CD14-positive monocyte (primary cell): ENCODE measurements at regions not wholly inside any gene's neighbourhood (a gene's known extent, or its start where the extent isn't known, plus 50 kb on each side); places are given as distances from the start of the nearest gene placed in this dataset. TPM values are rescaled to one million over a fixed set of nuclear protein-coding genes. Genes with fewer than 3 reads are reported as not detected.

Experiments
- DNase-seq, 3 donors: peaks; one replicate each; pipeline ENCODE4 v3.0.0-alpha.2; 2011 to 2022
- H2AFZ ChIP-seq: 2 replicates; pipeline ENCODE4 v1.6.0; 2012; ENCODE audit warnings: mild to moderate bottlenecking, low read depth, low read length, inconsistent platforms; ENCODE audit not compliant: insufficient read depth, poor library complexity, severe bottlenecking
- H3K27ac ChIP-seq, 2 donors: 1 replicate in 1 of 2; 2 replicates in 1 of 2; pipeline ENCODE4 v1.5.1; 2012 to 2013; ENCODE audit warnings: low read length in 2 of 2, control low read depth in 1 of 2, inconsistent platforms in 1 of 2, low read depth in 1 of 2, mild to moderate bottlenecking in 1 of 2
- H3K27me3 ChIP-seq, 2 donors: one replicate each; pipeline versions ENCODE4 v1.6.0 to v1.6.1; 2011 to 2013; ENCODE audit warnings: low read length in 2 of 2; ENCODE audit not compliant: control insufficient read depth in 2 of 2, insufficient read depth in 2 of 2
- H3K36me3 ChIP-seq, 2 donors: replicated peaks in 1 of 2; 1 replicate in 1 of 2; 2 replicates in 1 of 2; pipeline versions ENCODE4 v1.5.1 to v1.6.1; 2012 to 2013; ENCODE audit warnings: low read length in 2 of 2, control low read depth in 1 of 2, inconsistent platforms in 1 of 2, mild to moderate bottlenecking in 1 of 2; ENCODE audit not compliant: insufficient read depth in 2 of 2, control insufficient read depth in 1 of 2
- H3K4me1 ChIP-seq, 2 donors: 1 replicate in 1 of 2; 2 replicates in 1 of 2; pipeline versions ENCODE4 v1.5.1 to v1.6.1; 2012 to 2013; ENCODE audit warnings: low read length in 2 of 2, control low read depth in 1 of 2, inconsistent platforms in 1 of 2, mild to moderate bottlenecking in 1 of 2, moderate library complexity in 1 of 2; ENCODE audit not compliant: insufficient read depth in 2 of 2, control insufficient read depth in 1 of 2
- H3K4me2 ChIP-seq: replicated peaks from 2 replicates; pipeline ENCODE3; 2012; ENCODE audit warnings: low read length, moderate library complexity, mild to moderate bottlenecking; ENCODE audit not compliant: poor library complexity, severe bottlenecking; ENCODE audit errors: extremely low read depth
- H3K4me3 ChIP-seq, 3 experiments: fragments of 200-600 bp in 1 of 3; sonication (generic) in 1 of 3; replicated peaks in 1 of 3; 1 replicate in 2 of 3; 2 replicates in 1 of 3; pipeline ENCODE4 v1.5.1; 2011 to 2013; ENCODE audit warnings: low read length in 3 of 3, mild to moderate bottlenecking in 3 of 3, control low read depth in 2 of 3, low read depth in 2 of 3, inconsistent platforms in 1 of 3, moderate library complexity in 1 of 3
- H3K79me2 ChIP-seq: 2 replicates; pipeline ENCODE4 v1.6.0; 2012; ENCODE audit warnings: mild to moderate bottlenecking, control low read depth, inconsistent platforms, low read length, moderate library complexity; ENCODE audit not compliant: insufficient read depth
- H3K9ac ChIP-seq: 2 replicates; pipeline ENCODE4 v1.6.0; 2017; ENCODE audit warnings: low read length, mild to moderate bottlenecking; ENCODE audit not compliant: insufficient read depth, poor library complexity, severe bottlenecking
- H3K9me3 ChIP-seq, 2 donors: replicated peaks in 1 of 2; 1 replicate in 1 of 2; 2 replicates in 1 of 2; pipeline versions ENCODE4 v1.5.1 to v1.6.1; 2012 to 2013; ENCODE audit warnings: low read length in 2 of 2, control low read depth in 1 of 2; ENCODE audit not compliant: control insufficient read depth in 1 of 2, insufficient read depth in 1 of 2
- H4K20me1 ChIP-seq: 2 replicates; pipeline ENCODE4 v1.6.0; 2012; ENCODE audit warnings: mild to moderate bottlenecking, low read length, control low read depth, moderate library complexity; ENCODE audit not compliant: insufficient read depth
- H3K27ac Mint-ChIP-seq, 7 donors: one replicate each; pipeline ENCODE4 v1.8.0; 2020; ENCODE audit warnings: mild to moderate bottlenecking in 7 of 7, mixed read lengths in 7 of 7, moderate library complexity in 6 of 7, inconsistent platforms in 2 of 7
- H3K27me3 Mint-ChIP-seq, 3 donors: one replicate each; pipeline ENCODE4 v1.8.0; 2021 to 2022; ENCODE audit warnings: low read depth in 3 of 3, mild to moderate bottlenecking in 3 of 3, mixed read lengths in 3 of 3, moderate library complexity in 3 of 3, inconsistent platforms in 1 of 3
- H3K36me3 Mint-ChIP-seq, 2 donors: one replicate each; pipeline ENCODE4 v1.8.0; 2020; ENCODE audit warnings: mixed read lengths in 2 of 2, inconsistent platforms in 1 of 2, mild to moderate bottlenecking in 1 of 2
- H3K4me1 Mint-ChIP-seq: one replicate; pipeline ENCODE4 v1.8.0; 2020; ENCODE audit warnings: mild to moderate bottlenecking, mixed read lengths
- H3K4me3 Mint-ChIP-seq, 2 donors: one replicate each; pipeline ENCODE4 v1.8.0; 2020; ENCODE audit warnings: mild to moderate bottlenecking in 2 of 2, mixed read lengths in 2 of 2, moderate library complexity in 1 of 2
- H3K9me3 Mint-ChIP-seq, 7 donors: one replicate each; pipeline ENCODE4 v1.8.0; 2020 to 2022; ENCODE audit warnings: mixed read lengths in 7 of 7, mild to moderate bottlenecking in 6 of 7, moderate library complexity in 6 of 7, inconsistent platforms in 2 of 7
- intact Hi-C, 2 donors: fragments of 100-400 bp; cut with micrococcal nuclease; formaldehyde crosslinking; loops; one replicate each; pipeline versions ENCODE4 v1.15.0 to v1.15.1; 2023
- small RNA-seq: library from RNA; depleted of rRNA; stranded (forward); fragments of <200 nt; gene quantifications from one replicate; pipeline ENCODE3, GENCODE V24; 2012; ENCODE audit warnings: low read depth; ENCODE audit not compliant: insufficient read length
- TF ChIP-seq, protein P1 (sequence below): fragments of 200-600 bp; IDR thresholded peaks from one replicate; pipeline ENCODE4 v1.8.0; 2022; ENCODE audit warnings: antibody characterized with exemption, mild to moderate bottlenecking

GRCh38 chr1:190046231-190046630, 431.4 kb downstream of the BRINP3 start:
- Histone ChIP-seq H3K79me2 (no peaks in the 10 kb centered on the region), H3K4me3 (no peak overlapping the region), H3K27me3 (no peaks in the 10 kb centered on the region), H2AFZ (no peak overlapping the region), H3K4me1 (no peaks in the 10 kb centered on the region), H4K20me1 (no peaks in the 10 kb centered on the region), H3K27ac (no peak overlapping the region), H3K36me3 (no peaks in the 10 kb centered on the region), H3K9me3 (no peaks in the 10 kb centered on the region), H3K4me2 (no peak overlapping the region), H3K9ac (no peak overlapping the region)
- no peak overlapping the region for H3K27ac Mint-ChIP-seq
- H3K4me3 Mint-ChIP-seq = no peak overlapping the region
- DNase-seq = no peak
- intact Hi-C loops = no loop called here
- peaks cover 0 to 6% (median 2%) of the 10 kb centered on the region in 7 donors for H3K9me3 Mint-ChIP-seq
- no peaks in the 10 kb centered on the region for H3K36me3 Mint-ChIP-seq
- H3K4me1 Mint-ChIP-seq = no peaks in the 10 kb centered on the region
- TF ChIP-seq, protein P1, sequence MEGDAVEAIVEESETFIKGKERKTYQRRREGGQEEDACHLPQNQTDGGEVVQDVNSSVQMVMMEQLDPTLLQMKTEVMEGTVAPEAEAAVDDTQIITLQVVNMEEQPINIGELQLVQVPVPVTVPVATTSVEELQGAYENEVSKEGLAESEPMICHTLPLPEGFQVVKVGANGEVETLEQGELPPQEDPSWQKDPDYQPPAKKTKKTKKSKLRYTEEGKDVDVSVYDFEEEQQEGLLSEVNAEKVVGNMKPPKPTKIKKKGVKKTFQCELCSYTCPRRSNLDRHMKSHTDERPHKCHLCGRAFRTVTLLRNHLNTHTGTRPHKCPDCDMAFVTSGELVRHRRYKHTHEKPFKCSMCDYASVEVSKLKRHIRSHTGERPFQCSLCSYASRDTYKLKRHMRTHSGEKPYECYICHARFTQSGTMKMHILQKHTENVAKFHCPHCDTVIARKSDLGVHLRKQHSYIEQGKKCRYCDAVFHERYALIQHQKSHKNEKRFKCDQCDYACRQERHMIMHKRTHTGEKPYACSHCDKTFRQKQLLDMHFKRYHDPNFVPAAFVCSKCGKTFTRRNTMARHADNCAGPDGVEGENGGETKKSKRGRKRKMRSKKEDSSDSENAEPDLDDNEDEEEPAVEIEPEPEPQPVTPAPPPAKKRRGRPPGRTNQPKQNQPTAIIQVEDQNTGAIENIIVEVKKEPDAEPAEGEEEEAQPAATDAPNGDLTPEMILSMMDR = no peak
- H3K27me3 Mint-ChIP-seq = no peaks in the 10 kb centered on the region

Small RNA genes in the stretch of these regions (small RNA-seq; reads per million reads assigned to genes)
- not detected for gene AL136372.1
- not detected for gene AL357559.1
- gene AL391813.1 = not detected
- gene RNA5SP73 = not detected
